ENCODE measurements at regions not wholly inside any gene's neighbourhood (a gene's known extent, or its start where the extent isn't known, plus 50 kb on each side); places are given as distances from the start of the nearest gene placed in this dataset.

- Histone ChIP-seq H4K20me1 (ENCODE audit: insufficient read depth) (0 out of 2 replicates have a peak, but pooled peaks cover 5% of the 10 kb centered on the region), H3K79me2 (ENCODE audit: insufficient read depth, low read length) (no peaks in the 10 kb centered on the region), H2AFZ (ENCODE audit: low read depth, low read length, poor library complexity, severe bottlenecking) (no peak overlapping the region), H3K36me3 (ENCODE audit: control insufficient read depth in 1 of 2, insufficient read depth in 2 of 2, low read length in 2 of 2) (no peaks in the 10 kb centered on the region), H3K9ac (ENCODE audit: low read length) (no peak overlapping the region), H3K27ac (ENCODE audit: low read depth, low read length) (no peak overlapping the region), H3K27me3 (ENCODE audit: insufficient read depth, low read length) (peaks cover 74% of the 10 kb centered on the region), H3K9me3 (ENCODE audit: control insufficient read depth in 1 of 2, insufficient read depth in 1 of 2, low read depth in 1 of 2, low read length in 2 of 2) (no peaks in the 10 kb centered on the region), H3K4me2 (ENCODE audit: low read length) (no peak overlapping the region), H3K9me2 (ENCODE audit: insufficient read depth) (no peaks in the 10 kb centered on the region), H3K4me3 (replicated peaks in 1 of 2; ENCODE audit: low read depth in 1 of 2, low read length in 2 of 2) (no peak overlapping the region), H3K4me1 (ENCODE audit: control insufficient read depth in 1 of 2, insufficient read depth in 2 of 2, low read length in 2 of 2) (no peaks in the 10 kb centered on the region)
- ChIA-PET RAD21 (ENCODE audit: low non-redundant PET in 1 of 2, low total read pairs in 2 of 2, uncharacterized antibody in 2 of 2, unreplicated experiment in 2 of 2) (no interaction called here), POLR2A (no interaction called here), CTCF (no interaction called here)
- no TSS peak for BruUV-seq (replicated peaks)
- intact Hi-C loops (cut with micrococcal nuclease), result no loop called here
- TF ChIP-seq, protein P1, sequence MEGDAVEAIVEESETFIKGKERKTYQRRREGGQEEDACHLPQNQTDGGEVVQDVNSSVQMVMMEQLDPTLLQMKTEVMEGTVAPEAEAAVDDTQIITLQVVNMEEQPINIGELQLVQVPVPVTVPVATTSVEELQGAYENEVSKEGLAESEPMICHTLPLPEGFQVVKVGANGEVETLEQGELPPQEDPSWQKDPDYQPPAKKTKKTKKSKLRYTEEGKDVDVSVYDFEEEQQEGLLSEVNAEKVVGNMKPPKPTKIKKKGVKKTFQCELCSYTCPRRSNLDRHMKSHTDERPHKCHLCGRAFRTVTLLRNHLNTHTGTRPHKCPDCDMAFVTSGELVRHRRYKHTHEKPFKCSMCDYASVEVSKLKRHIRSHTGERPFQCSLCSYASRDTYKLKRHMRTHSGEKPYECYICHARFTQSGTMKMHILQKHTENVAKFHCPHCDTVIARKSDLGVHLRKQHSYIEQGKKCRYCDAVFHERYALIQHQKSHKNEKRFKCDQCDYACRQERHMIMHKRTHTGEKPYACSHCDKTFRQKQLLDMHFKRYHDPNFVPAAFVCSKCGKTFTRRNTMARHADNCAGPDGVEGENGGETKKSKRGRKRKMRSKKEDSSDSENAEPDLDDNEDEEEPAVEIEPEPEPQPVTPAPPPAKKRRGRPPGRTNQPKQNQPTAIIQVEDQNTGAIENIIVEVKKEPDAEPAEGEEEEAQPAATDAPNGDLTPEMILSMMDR (IDR thresholded peaks at IDR 0.05 in 2 of 3, conservative IDR thresholded peaks at IDR 0.05 in 1 of 3; ENCODE audit: borderline replicate concordance in 1 of 3, insufficient read depth in 1 of 3, low read depth in 2 of 3, low read length in 2 of 3), result no peak
- TF ChIP-seq, protein P2, sequence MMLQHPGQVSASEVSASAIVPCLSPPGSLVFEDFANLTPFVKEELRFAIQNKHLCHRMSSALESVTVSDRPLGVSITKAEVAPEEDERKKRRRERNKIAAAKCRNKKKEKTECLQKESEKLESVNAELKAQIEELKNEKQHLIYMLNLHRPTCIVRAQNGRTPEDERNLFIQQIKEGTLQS (IDR thresholded peaks at IDR 0.05), result no peak
- TF ChIP-seq EZH2phosphoT487 (IDR thresholded peaks at IDR 0.05; ENCODE audit: borderline replicate concordance) (no peak), EZH2 (IDR thresholded peaks at IDR 0.05) (no peak), RAD21 (IDR thresholded peaks at IDR 0.05; ENCODE audit: low read depth) (no peak), CEBPB (IDR thresholded peaks at IDR 0.05; ENCODE audit: low read depth) (no peak), REST (IDR thresholded peaks at IDR 0.05; ENCODE audit: low read depth) (no peak), ZNF274 (IDR thresholded peaks at IDR 0.05; ENCODE audit: low read depth, low read length) (no peak), JUND (IDR thresholded peaks at IDR 0.05) (no peak), YY1 (IDR thresholded peaks at IDR 0.05; ENCODE audit: extremely low read depth, insufficient replicate concordance, low read depth, low read length) (no peak), CBX3 (IDR thresholded peaks at IDR 0.05; ENCODE audit: low read depth) (no peak), POLR2AphosphoS5 (IDR thresholded peaks at IDR 0.05; ENCODE audit: low read depth, low read length) (no peak), TCF7L2 (IDR thresholded peaks at IDR 0.05; ENCODE audit: borderline replicate concordance, extremely low read depth, insufficient read depth, insufficient read length) (no peak), SRF (IDR thresholded peaks at IDR 0.05; ENCODE audit: low read depth) (no peak), ZBTB33 (IDR thresholded peaks at IDR 0.05; ENCODE audit: extremely low read depth, insufficient replicate concordance, low read length) (no peak), ELF1 (IDR thresholded peaks at IDR 0.05; ENCODE audit: borderline replicate concordance, low read depth) (no peak)
- ATAC-seq (no peak), DNase-seq (ENCODE audit: low read depth, low spot score) (no peak)
These were observed 474.2 kb downstream of the GADD45G start for GRCh38 chr9:90078988-90079421.
